ENCODE measurements at regions not wholly inside any gene's neighbourhood (a gene's known extent, or its start where the extent isn't known, plus 50 kb on each side); places are given as distances from the start of the nearest gene placed in this dataset.
A peak's percentile ranks its signal among the peaks of the same experiment; 100 is the strongest.

- DNase-seq (no peak), ATAC-seq (no peak)
- intact Hi-C loops (cut with micrococcal nuclease) = no loop called here
Observed at GRCh38 chr9:118326326-118326725, 622.1 kb downstream of the TLR4 start.

- intact Hi-C loops (cut with micrococcal nuclease) = no loop called here
- ATAC-seq = no peak
Observed at GRCh38 chr9:118330191-118330986, 626.2 kb downstream of the TLR4 start.

GRCh38 chr9:118331622-118332045, 627.4 kb downstream of the TLR4 start:
- DNase-seq (no peak), ATAC-seq (peak; percentile 85)
- intact Hi-C loops (cut with micrococcal nuclease) = no loop called here

More at GRCh38 chr9:118330191-118330986, 626.2 kb downstream of the TLR4 start:
- DNase-seq = no peak

- intact Hi-C loops (cut with micrococcal nuclease) = no loop called here
- no peak for DNase-seq
- no peak for ATAC-seq
Observed at GRCh38 chr9:118336250-118336942, 632.2 kb downstream of the TLR4 start.

- ATAC-seq (no peak), DNase-seq (no peak)
- intact Hi-C loops (cut with micrococcal nuclease) = no loop called here
Observed at GRCh38 chr9:118336943-118337330, 632.7 kb downstream of the TLR4 start.

- DNase-seq = no peak
- no peak for ATAC-seq
- intact Hi-C loops (cut with micrococcal nuclease) = no loop called here
Observed at GRCh38 chr9:118360036-118360435, 655.8 kb downstream of the TLR4 start.

- ATAC-seq = no peak
- DNase-seq = no peak
- intact Hi-C loops (cut with micrococcal nuclease) = no loop called here
Observed at GRCh38 chr9:118362123-118362522, 657.9 kb downstream of the TLR4 start.

GRCh38 chr9:118362596-118362995, 658.4 kb downstream of the TLR4 start:
- intact Hi-C loops (cut with micrococcal nuclease) = no loop called here
- no peak for DNase-seq
- no peak for ATAC-seq

GRCh38 chr9:118364266-118365106, 660.3 kb downstream of the TLR4 start:
- intact Hi-C loops (cut with micrococcal nuclease) = no loop called here
- ATAC-seq (no peak), DNase-seq (no peak)

- no peak for ATAC-seq
- no peak for DNase-seq
- intact Hi-C loops (cut with micrococcal nuclease) = no loop called here
Observed at GRCh38 chr9:118366228-118366627, 662.0 kb downstream of the TLR4 start.

- no peak for DNase-seq
- intact Hi-C loops (cut with micrococcal nuclease) = no loop called here
- no peak for ATAC-seq
Observed at GRCh38 chr9:118367383-118367782, 663.2 kb downstream of the TLR4 start.

GRCh38 chr9:118384531-118385100, 680.4 kb downstream of the TLR4 start:
- no peak for ATAC-seq
- intact Hi-C loops (cut with micrococcal nuclease) = no loop called here
- DNase-seq = no peak

GRCh38 chr9:118395415-118395814, 691.2 kb downstream of the TLR4 start:
- ATAC-seq = no peak
- intact Hi-C loops (cut with micrococcal nuclease) = no loop called here
- no peak for DNase-seq

- intact Hi-C loops (cut with micrococcal nuclease) = no loop called here
- DNase-seq (no peak), ATAC-seq (no peak)
Observed at GRCh38 chr9:118401546-118401945, 697.3 kb downstream of the TLR4 start.

- DNase-seq = no peak
- intact Hi-C loops (cut with micrococcal nuclease) = no loop called here
- no peak for ATAC-seq
Observed at GRCh38 chr9:118414676-118415075, 710.5 kb downstream of the TLR4 start.

- intact Hi-C loops (cut with micrococcal nuclease) = no loop called here
- DNase-seq = no peak
- ATAC-seq = peak; percentile 38
Observed at GRCh38 chr9:118418887-118419565, 714.8 kb downstream of the TLR4 start.

GRCh38 chr9:118419676-118420075, 715.5 kb downstream of the TLR4 start:
- intact Hi-C loops (cut with micrococcal nuclease) = no loop called here
- ATAC-seq (no peak), DNase-seq (no peak)

GRCh38 chr9:118422508-118422907, 718.3 kb downstream of the TLR4 start:
- intact Hi-C loops (cut with micrococcal nuclease) = no loop called here
- DNase-seq (no peak), ATAC-seq (no peak)

- intact Hi-C loops (cut with micrococcal nuclease) = no loop called here
- DNase-seq = no peak
- no peak for ATAC-seq
Observed at GRCh38 chr9:118423021-118423420, 718.8 kb downstream of the TLR4 start.
